ENCODE measurements at regions not wholly inside any gene's neighbourhood (a gene's known extent, or its start where the extent isn't known, plus 50 kb on each side); places are given as distances from the start of the nearest gene placed in this dataset.

GRCh38 chr13:22110368-22110767 lies 439.5 kb downstream of the FGF9 start:
- no peak for TF ChIP-seq POLR2A (IDR thresholded peaks at IDR 0.05; ENCODE audit: extremely low read depth, insufficient read length)
- no peak for DNase-seq (ENCODE audit: low read depth)
- H3K4me3 ChIP-seq (ENCODE audit: low read depth, low read length) = no peak overlapping the region

DNA sequence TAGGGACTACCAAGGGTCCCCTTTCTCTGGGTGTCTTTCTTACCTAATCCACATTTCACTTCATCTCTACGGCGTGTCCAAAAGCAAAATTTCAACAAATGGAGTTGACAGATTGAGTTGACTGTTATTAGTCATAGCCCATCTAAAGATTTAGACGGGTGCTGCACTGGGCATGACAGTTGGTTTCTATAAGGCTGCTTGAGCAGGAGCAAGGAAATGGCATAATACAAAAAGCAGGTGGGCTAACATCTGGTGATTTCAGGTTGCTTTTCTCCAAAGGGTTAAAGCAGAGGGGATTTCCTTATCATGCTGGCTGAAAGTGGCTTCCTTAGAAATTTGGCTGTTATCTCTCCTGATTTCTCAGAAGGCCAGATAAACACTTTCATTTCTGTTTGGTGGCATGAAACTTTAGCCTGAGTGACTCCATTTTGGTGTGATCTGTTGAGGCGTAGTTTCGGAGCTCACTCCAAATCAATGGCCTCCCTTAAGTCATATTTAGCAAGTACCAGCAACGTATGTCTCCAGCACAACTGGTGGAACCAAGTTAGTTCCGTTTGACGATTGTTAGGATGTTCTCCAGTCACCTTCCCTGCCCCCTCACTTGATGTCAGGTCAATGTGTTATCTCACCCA lies 440.4 kb downstream of the FGF9 start:
- no peak for DNase-seq (ENCODE audit: low read depth)
- TF ChIP-seq CTCF (IDR thresholded peaks at IDR 0.05; ENCODE audit: low read depth, low read length) (no peak), POLR2A (IDR thresholded peaks at IDR 0.05; ENCODE audit: extremely low read depth, insufficient read length) (no peak)
- H3K4me3 ChIP-seq (ENCODE audit: low read depth, low read length) = no peak overlapping the region

DNA sequence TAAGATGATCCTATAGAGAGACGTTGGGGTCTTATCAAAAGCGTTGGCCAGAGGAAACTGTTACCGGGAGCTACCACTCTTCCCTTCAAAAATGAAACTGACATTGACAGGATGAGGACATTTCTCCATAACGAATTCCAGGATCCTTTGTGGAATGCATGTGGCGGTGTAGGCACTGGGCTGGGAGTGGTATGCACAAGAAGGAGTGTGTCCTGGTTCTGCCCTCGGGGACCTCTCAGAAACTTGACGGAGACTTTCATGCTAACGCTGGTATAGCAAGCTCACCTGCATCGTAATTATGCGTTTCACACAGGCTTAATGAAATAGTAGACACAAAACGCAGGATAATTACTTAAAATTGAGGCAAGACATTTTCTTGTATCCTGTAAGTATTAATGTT lies 441.1 kb downstream of the FGF9 start:
- DNase-seq (ENCODE audit: low read depth) = no peak
- no peak for TF ChIP-seq MYC (IDR thresholded peaks at IDR 0.05; ENCODE audit: low read depth, low read length)
- TF ChIP-seq MAX (IDR thresholded peaks at IDR 0.05; ENCODE audit: low read depth, low read length) = no peak
- TF ChIP-seq CTCF (IDR thresholded peaks at IDR 0.05; ENCODE audit: low read depth, low read length) = no peak
- TF ChIP-seq POLR2A (IDR thresholded peaks at IDR 0.05; ENCODE audit: extremely low read depth, insufficient read length) = no peak
- H3K4me3 ChIP-seq (ENCODE audit: low read depth, low read length) = no peak overlapping the region

- DNase-seq (ENCODE audit: low read depth) = no peak
Measured at GRCh38 chr13:22112956-22113745, 442.3 kb downstream of the FGF9 start.

GRCh38 chr13:22114630-22115311 lies 443.9 kb downstream of the FGF9 start:
- TF ChIP-seq POLR2A (IDR thresholded peaks at IDR 0.05; ENCODE audit: extremely low read depth, insufficient read length) (no peak), CTCF (IDR thresholded peaks at IDR 0.05; ENCODE audit: low read depth, low read length) (no peak), MAX (IDR thresholded peaks at IDR 0.05; ENCODE audit: low read depth, low read length) (no peak), MYC (IDR thresholded peaks at IDR 0.05; ENCODE audit: low read depth, low read length) (no peak)
- peak; percentile 81 for DNase-seq (ENCODE audit: low read depth)
- no peak overlapping the region for H3K4me3 ChIP-seq (ENCODE audit: low read depth, low read length)

More at GRCh38 chr13:22112956-22113745, 442.3 kb downstream of the FGF9 start:
- TF ChIP-seq MYC (IDR thresholded peaks at IDR 0.05; ENCODE audit: low read depth, low read length) (no peak), CTCF (IDR thresholded peaks at IDR 0.05; ENCODE audit: low read depth, low read length) (no peak), POLR2A (IDR thresholded peaks at IDR 0.05; ENCODE audit: extremely low read depth, insufficient read length) (no peak), MAX (IDR thresholded peaks at IDR 0.05; ENCODE audit: low read depth, low read length) (no peak)
- no peak overlapping the region for H3K4me3 ChIP-seq (ENCODE audit: low read depth, low read length)

GRCh38 chr13:22118158-22118557 lies 447.3 kb downstream of the FGF9 start:
- DNase-seq (ENCODE audit: low read depth) = no peak
- no peak for TF ChIP-seq MAX (IDR thresholded peaks at IDR 0.05; ENCODE audit: low read depth, low read length)
- TF ChIP-seq CTCF (IDR thresholded peaks at IDR 0.05; ENCODE audit: low read depth, low read length) = no peak
- TF ChIP-seq POLR2A (IDR thresholded peaks at IDR 0.05; ENCODE audit: extremely low read depth, insufficient read length) = no peak
- TF ChIP-seq MYC (IDR thresholded peaks at IDR 0.05; ENCODE audit: low read depth, low read length) = no peak
- no peak overlapping the region for H3K4me3 ChIP-seq (ENCODE audit: low read depth, low read length)
